ENCODE measurements at regions not wholly inside any gene's neighbourhood (a gene's known extent, or its start where the extent isn't known, plus 50 kb on each side); places are given as distances from the start of the nearest gene placed in this dataset.

GRCh38 chr5:110072651-110073050 lies 382.9 kb downstream of the MAN2A1 start:
- ChIA-PET CTCF (ENCODE audit: partially characterized antibody) (no interaction called here), POLR2A (ENCODE audit: partially characterized antibody) (no interaction called here)
- no peak overlapping the region for H3K14ac ChIP-seq (ENCODE audit: insufficient read length)
- no peak overlapping the region for H2BK15ac ChIP-seq (ENCODE audit: low read length)
- no peaks in the 10 kb centered on the region for H4K20me1 ChIP-seq (replicated peaks in 1 of 2; ENCODE audit: control insufficient read depth in 1 of 2, insufficient read depth in 2 of 2, low read length in 2 of 2)
- H3K4me1 ChIP-seq (replicated peaks in 1 of 4; ENCODE audit: control insufficient read depth in 3 of 4, insufficient read depth in 4 of 4, low read length in 3 of 4): no peaks in the 10 kb centered on the region
- H3K4ac ChIP-seq (replicated peaks; ENCODE audit: insufficient read length, low read depth, low read length): no peak overlapping the region
- H3K4me3 ChIP-seq (ENCODE audit: extremely low read depth in 1 of 4, insufficient read depth in 2 of 4, low read depth in 3 of 4, low read length in 4 of 4): no peak overlapping the region
- no peaks in the 10 kb centered on the region for H3K27me3 ChIP-seq (replicated peaks in 1 of 4; ENCODE audit: control insufficient read depth in 3 of 4, extremely low read depth in 1 of 4, insufficient read depth in 3 of 4, low read length in 3 of 4)
- H2AK5ac ChIP-seq (ENCODE audit: low read depth, low read length): no peak overlapping the region
- H3K36me3 ChIP-seq (ENCODE audit: control insufficient read depth in 2 of 4, insufficient read depth in 4 of 4, low read length in 3 of 4): no peaks in the 10 kb centered on the region
- H2BK5ac ChIP-seq (ENCODE audit: low read depth, low read length): no peak overlapping the region
- no peaks in the 10 kb centered on the region for H3K79me2 ChIP-seq (ENCODE audit: control insufficient read depth in 1 of 2, insufficient read depth in 2 of 2, low read length in 2 of 2)
- H3K9ac ChIP-seq (replicated peaks in 1 of 4; ENCODE audit: extremely low read depth in 1 of 4, low read depth in 3 of 4, low read length in 3 of 4): no peak overlapping the region
- FAIRE-seq: no peak
- H3K79me1 ChIP-seq (ENCODE audit: low read depth, low read length): no peaks in the 10 kb centered on the region; the same call in 1 of the 2 replicates
- H3K23ac ChIP-seq (ENCODE audit: insufficient read length): no peak overlapping the region
- no peak overlapping the region for H2AFZ ChIP-seq (ENCODE audit: low read length)
- H4K91ac ChIP-seq (replicated peaks; ENCODE audit: insufficient read length, low read length): no peak overlapping the region
- H2BK20ac ChIP-seq (ENCODE audit: low read length): no peak overlapping the region
- 0 out of 4 replicates have a peak, but pooled peaks cover 0 to 4% of the 10 kb centered on the region in 2 experiments for H3K9me3 ChIP-seq (ENCODE audit: insufficient read depth in 2 of 2, low read depth in 1 of 2, low read length in 1 of 2)
- H3K4me2 ChIP-seq (ENCODE audit: insufficient read depth in 1 of 2, low read depth in 2 of 2, low read length in 2 of 2): no peak overlapping the region
- H4K8ac ChIP-seq (ENCODE audit: extremely low read depth, insufficient read depth, low read length): no peak overlapping the region
- no peaks in the 10 kb centered on the region for H3K23me2 ChIP-seq (ENCODE audit: low read depth, low read length)
- H2BK120ac ChIP-seq (replicated peaks; ENCODE audit: low read depth, low read length): no peak overlapping the region
- H3K18ac ChIP-seq (ENCODE audit: extremely low read depth, low read length): no peak overlapping the region
- DNase-seq (ENCODE audit: low read depth in 1 of 2, low spot score in 2 of 2): no peak
- no peak overlapping the region for H4K5ac ChIP-seq (ENCODE audit: insufficient read length, low read depth, low read length)
- no peak overlapping the region for H3K27ac ChIP-seq (ENCODE audit: low read depth, low read length)
- no peak overlapping the region for H2BK12ac ChIP-seq (ENCODE audit: low read depth, low read length)
- H3K56ac ChIP-seq (replicated peaks; ENCODE audit: insufficient read length, low read depth, low read length): no peak overlapping the region
- TF ChIP-seq, protein P1, sequence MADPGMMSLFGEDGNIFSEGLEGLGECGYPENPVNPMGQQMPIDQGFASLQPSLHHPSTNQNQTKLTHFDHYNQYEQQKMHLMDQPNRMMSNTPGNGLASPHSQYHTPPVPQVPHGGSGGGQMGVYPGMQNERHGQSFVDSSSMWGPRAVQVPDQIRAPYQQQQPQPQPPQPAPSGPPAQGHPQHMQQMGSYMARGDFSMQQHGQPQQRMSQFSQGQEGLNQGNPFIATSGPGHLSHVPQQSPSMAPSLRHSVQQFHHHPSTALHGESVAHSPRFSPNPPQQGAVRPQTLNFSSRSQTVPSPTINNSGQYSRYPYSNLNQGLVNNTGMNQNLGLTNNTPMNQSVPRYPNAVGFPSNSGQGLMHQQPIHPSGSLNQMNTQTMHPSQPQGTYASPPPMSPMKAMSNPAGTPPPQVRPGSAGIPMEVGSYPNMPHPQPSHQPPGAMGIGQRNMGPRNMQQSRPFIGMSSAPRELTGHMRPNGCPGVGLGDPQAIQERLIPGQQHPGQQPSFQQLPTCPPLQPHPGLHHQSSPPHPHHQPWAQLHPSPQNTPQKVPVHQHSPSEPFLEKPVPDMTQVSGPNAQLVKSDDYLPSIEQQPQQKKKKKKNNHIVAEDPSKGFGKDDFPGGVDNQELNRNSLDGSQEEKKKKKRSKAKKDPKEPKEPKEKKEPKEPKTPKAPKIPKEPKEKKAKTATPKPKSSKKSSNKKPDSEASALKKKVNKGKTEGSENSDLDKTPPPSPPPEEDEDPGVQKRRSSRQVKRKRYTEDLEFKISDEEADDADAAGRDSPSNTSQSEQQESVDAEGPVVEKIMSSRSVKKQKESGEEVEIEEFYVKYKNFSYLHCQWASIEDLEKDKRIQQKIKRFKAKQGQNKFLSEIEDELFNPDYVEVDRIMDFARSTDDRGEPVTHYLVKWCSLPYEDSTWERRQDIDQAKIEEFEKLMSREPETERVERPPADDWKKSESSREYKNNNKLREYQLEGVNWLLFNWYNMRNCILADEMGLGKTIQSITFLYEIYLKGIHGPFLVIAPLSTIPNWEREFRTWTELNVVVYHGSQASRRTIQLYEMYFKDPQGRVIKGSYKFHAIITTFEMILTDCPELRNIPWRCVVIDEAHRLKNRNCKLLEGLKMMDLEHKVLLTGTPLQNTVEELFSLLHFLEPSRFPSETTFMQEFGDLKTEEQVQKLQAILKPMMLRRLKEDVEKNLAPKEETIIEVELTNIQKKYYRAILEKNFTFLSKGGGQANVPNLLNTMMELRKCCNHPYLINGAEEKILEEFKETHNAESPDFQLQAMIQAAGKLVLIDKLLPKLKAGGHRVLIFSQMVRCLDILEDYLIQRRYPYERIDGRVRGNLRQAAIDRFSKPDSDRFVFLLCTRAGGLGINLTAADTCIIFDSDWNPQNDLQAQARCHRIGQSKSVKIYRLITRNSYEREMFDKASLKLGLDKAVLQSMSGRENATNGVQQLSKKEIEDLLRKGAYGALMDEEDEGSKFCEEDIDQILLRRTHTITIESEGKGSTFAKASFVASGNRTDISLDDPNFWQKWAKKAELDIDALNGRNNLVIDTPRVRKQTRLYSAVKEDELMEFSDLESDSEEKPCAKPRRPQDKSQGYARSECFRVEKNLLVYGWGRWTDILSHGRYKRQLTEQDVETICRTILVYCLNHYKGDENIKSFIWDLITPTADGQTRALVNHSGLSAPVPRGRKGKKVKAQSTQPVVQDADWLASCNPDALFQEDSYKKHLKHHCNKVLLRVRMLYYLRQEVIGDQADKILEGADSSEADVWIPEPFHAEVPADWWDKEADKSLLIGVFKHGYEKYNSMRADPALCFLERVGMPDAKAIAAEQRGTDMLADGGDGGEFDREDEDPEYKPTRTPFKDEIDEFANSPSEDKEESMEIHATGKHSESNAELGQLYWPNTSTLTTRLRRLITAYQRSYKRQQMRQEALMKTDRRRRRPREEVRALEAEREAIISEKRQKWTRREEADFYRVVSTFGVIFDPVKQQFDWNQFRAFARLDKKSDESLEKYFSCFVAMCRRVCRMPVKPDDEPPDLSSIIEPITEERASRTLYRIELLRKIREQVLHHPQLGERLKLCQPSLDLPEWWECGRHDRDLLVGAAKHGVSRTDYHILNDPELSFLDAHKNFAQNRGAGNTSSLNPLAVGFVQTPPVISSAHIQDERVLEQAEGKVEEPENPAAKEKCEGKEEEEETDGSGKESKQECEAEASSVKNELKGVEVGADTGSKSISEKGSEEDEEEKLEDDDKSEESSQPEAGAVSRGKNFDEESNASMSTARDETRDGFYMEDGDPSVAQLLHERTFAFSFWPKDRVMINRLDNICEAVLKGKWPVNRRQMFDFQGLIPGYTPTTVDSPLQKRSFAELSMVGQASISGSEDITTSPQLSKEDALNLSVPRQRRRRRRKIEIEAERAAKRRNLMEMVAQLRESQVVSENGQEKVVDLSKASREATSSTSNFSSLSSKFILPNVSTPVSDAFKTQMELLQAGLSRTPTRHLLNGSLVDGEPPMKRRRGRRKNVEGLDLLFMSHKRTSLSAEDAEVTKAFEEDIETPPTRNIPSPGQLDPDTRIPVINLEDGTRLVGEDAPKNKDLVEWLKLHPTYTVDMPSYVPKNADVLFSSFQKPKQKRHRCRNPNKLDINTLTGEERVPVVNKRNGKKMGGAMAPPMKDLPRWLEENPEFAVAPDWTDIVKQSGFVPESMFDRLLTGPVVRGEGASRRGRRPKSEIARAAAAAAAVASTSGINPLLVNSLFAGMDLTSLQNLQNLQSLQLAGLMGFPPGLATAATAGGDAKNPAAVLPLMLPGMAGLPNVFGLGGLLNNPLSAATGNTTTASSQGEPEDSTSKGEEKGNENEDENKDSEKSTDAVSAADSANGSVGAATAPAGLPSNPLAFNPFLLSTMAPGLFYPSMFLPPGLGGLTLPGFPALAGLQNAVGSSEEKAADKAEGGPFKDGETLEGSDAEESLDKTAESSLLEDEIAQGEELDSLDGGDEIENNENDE (IDR thresholded peaks at IDR 0.05; ENCODE audit: insufficient replicate concordance, low read length): no peak
- no peak for TF ChIP-seq NANOG (IDR thresholded peaks at IDR 0.05; ENCODE audit: insufficient read depth, low read depth, low read length, poor library complexity, severe bottlenecking)
